Kidney epithelial cell (primary cell): ENCODE measurements at regions not wholly inside any gene's neighbourhood (a gene's known extent, or its start where the extent isn't known, plus 50 kb on each side); places are given as distances from the start of the nearest gene placed in this dataset.
A peak's percentile ranks its signal among the peaks of the same experiment; 100 is the strongest.
"Not testable (repeated sequence)": the region's sequence is repeated elsewhere in the genome, so short reads cannot be mapped to it uniquely, and the experiment has no call there.

Experiments
- DNase-seq: peaks from one replicate; pipeline ENCODE4 v3.0.0-alpha.2; 2010; ENCODE audit warnings: low read depth
- H3K27me3 ChIP-seq: 2 replicates; pipeline ENCODE4 v1.6.0; 2011; ENCODE audit warnings: low read length; ENCODE audit not compliant: control insufficient read depth, insufficient read depth
- H3K36me3 ChIP-seq: 2 replicates; pipeline ENCODE4 v1.5.1; 2011; ENCODE audit warnings: low read length; ENCODE audit not compliant: control insufficient read depth, insufficient read depth
- H3K4me3 ChIP-seq: 2 replicates; pipeline ENCODE4 v1.5.1; 2011; ENCODE audit warnings: low read depth, mild to moderate bottlenecking, control low read depth, low read length
- CTCF ChIP-seq: IDR thresholded peaks from 2 replicates; pipeline ENCODE4 v1.5.1; 2011; ENCODE audit warnings: mild to moderate bottlenecking, moderate library complexity, low read length, control low read depth, inconsistent platforms; ENCODE audit not compliant: insufficient read depth, poor library complexity, severe bottlenecking

- DNase-seq, H3K27me3 ChIP-seq, H3K36me3 ChIP-seq, H3K4me3 ChIP-seq: not testable (repeated sequence)
Observed at GRCh38 chrX:115840729-115841409, 279.9 kb downstream of the PLS3 start.

- not testable (repeated sequence) for H3K36me3 ChIP-seq, DNase-seq, H3K4me3 ChIP-seq, H3K27me3 ChIP-seq
Observed at GRCh38 chrX:115850986-115851385, 290.0 kb downstream of the PLS3 start.

- H3K27me3 ChIP-seq, H3K36me3 ChIP-seq, DNase-seq: not testable (repeated sequence)
- H3K4me3 ChIP-seq: peak overlapping the region; percentile 7
Observed at GRCh38 chrX:115853260-115853659, 292.3 kb downstream of the PLS3 start.

GRCh38 chrX:115881170-115881569, 289.4 kb upstream of the AGTR2 start:
- not testable (repeated sequence) for H3K36me3 ChIP-seq, H3K27me3 ChIP-seq, H3K4me3 ChIP-seq, DNase-seq

GRCh38 chrX:115884121-115884520, 286.4 kb upstream of the AGTR2 start:
- not testable (repeated sequence) for H3K4me3 ChIP-seq, H3K27me3 ChIP-seq, H3K36me3 ChIP-seq, DNase-seq

- not testable (repeated sequence) for DNase-seq, H3K27me3 ChIP-seq, H3K36me3 ChIP-seq
- peak overlapping the region; percentile 42 for H3K4me3 ChIP-seq
Observed at GRCh38 chrX:115888041-115888440, 282.5 kb upstream of the AGTR2 start.

GRCh38 chrX:115888519-115888918, 282.0 kb upstream of the AGTR2 start:
- not testable (repeated sequence) for DNase-seq, H3K27me3 ChIP-seq, H3K36me3 ChIP-seq, H3K4me3 ChIP-seq

- Histone ChIP-seq H3K27me3 (peaks cover 4% of the 10 kb centered on the region), H3K36me3 (no peaks in the 10 kb centered on the region), H3K4me3 (no peak overlapping the region)
- no peak for TF ChIP-seq CTCF
- no peak for DNase-seq
Observed at GRCh38 chrX:115889121-115889890, 281.2 kb upstream of the AGTR2 start.

- Histone ChIP-seq H3K4me3 (no peak overlapping the region), H3K27me3 (peaks cover 7% of the 10 kb centered on the region), H3K36me3 (no peaks in the 10 kb centered on the region)
- no peak for DNase-seq
- no peak for TF ChIP-seq CTCF
Observed at GRCh38 chrX:115892056-115892708, 278.4 kb upstream of the AGTR2 start.
